PC-9 (cell line): ENCODE measurements at regions not wholly inside any gene's neighbourhood (a gene's known extent, or its start where the extent isn't known, plus 50 kb on each side); places are given as distances from the start of the nearest gene placed in this dataset.
A peak's percentile ranks its signal among the peaks of the same experiment; 100 is the strongest.

ENCODE experiments used
- BruUV-seq: library from RNA; stranded (reverse); fragments of 400-500 nt; replicated peaks from 2 replicates; lab custom pipeline; 2021; lab: Mats Ljungman, UMichigan
- CTCF ChIA-PET: fragments of 300-600 bp; sonication (Branson Sonifier 250); formaldehyde crosslinking; loops from one replicate; lab custom pipeline; 2022; ENCODE audit warnings: antibody characterized with exemption; lab: Charles Lee
- POLR2A ChIA-PET: fragments of 300-600 bp; sonication (Branson Sonifier 250); formaldehyde crosslinking; loops from one replicate; lab custom pipeline; 2022; ENCODE audit warnings: antibody characterized with exemption; ENCODE audit not compliant: unreplicated experiment; lab: Charles Lee
- DNase-seq, 2 experiments: peaks; one replicate each; pipeline versions ENCODE4 v3.0.0 to v3.0.0-alpha.2; 2015 to 2022; ENCODE audit warnings: mixed read lengths in 1 of 2
- H2AFZ ChIP-seq: fragments of 200-600 bp; sonication (generic); 2 replicates; pipeline ENCODE4 v1.8.1; 2017; ENCODE audit warnings: antibody characterized with exemption
- H3F3A ChIP-seq: fragments of 200-600 bp; sonication (generic); 2 replicates; pipeline ENCODE4 v1.8.1; 2017; ENCODE audit warnings: antibody characterized with exemption, mild to moderate bottlenecking, low read depth; ENCODE audit not compliant: insufficient read depth
- H3K27ac ChIP-seq: fragments of 200-600 bp; sonication (generic); 2 replicates; pipeline ENCODE4 v1.6.1; 2016; ENCODE audit warnings: mixed run types
- H3K27me3 ChIP-seq: fragments of 200-600 bp; sonication (generic); 2 replicates; pipeline ENCODE4 v1.6.1; 2016; ENCODE audit warnings: low read depth, mixed run types; ENCODE audit not compliant: insufficient read depth
- H3K36me3 ChIP-seq: fragments of 200-600 bp; sonication (generic); 2 replicates; pipeline ENCODE4 v1.6.1; 2016; ENCODE audit warnings: low read depth, mixed run types
- H3K4me1 ChIP-seq: fragments of 200-600 bp; sonication (generic); replicated peaks from 2 replicates; pipeline ENCODE4 v1.6.1; 2016; ENCODE audit warnings: mixed run types; ENCODE audit not compliant: insufficient read depth
- H3K4me2 ChIP-seq: fragments of 200-600 bp; sonication (generic); 2 replicates; pipeline ENCODE4 v1.6.1; 2017; ENCODE audit warnings: mixed run types
- H3K4me3 ChIP-seq: fragments of 200-600 bp; sonication (generic); 2 replicates; pipeline ENCODE4 v1.6.1; 2016; ENCODE audit warnings: mixed run types
- H3K79me2 ChIP-seq: fragments of 200-600 bp; sonication (generic); 2 replicates; pipeline ENCODE4 v1.6.1; 2017; ENCODE audit warnings: low read depth, mixed run types
- H3K9me2 ChIP-seq: fragments of 200-600 bp; sonication (generic); 2 replicates; pipeline ENCODE4 v1.8.1; 2017; ENCODE audit warnings: mild to moderate bottlenecking; ENCODE audit not compliant: insufficient read depth
- H3K9me3 ChIP-seq: fragments of 200-600 bp; sonication (generic); 2 replicates; pipeline ENCODE4 v1.8.1; 2016; ENCODE audit warnings: low read depth; ENCODE audit not compliant: insufficient read depth
- H4K20me1 ChIP-seq: fragments of 200-600 bp; sonication (generic); 2 replicates; pipeline ENCODE4 v1.8.1; 2017; ENCODE audit not compliant: insufficient read depth
- CTCF ChIP-seq: fragments of 200-600 bp; sonication (generic); conservative IDR thresholded peaks from 2 replicates; pipeline ENCODE4 v1.6.1; 2017; ENCODE audit warnings: mixed run types, antibody characterized with exemption, mild to moderate bottlenecking, moderate library complexity
- EZH2 ChIP-seq: fragments of 200-600 bp; sonication (generic); IDR thresholded peaks from 2 replicates; pipeline ENCODE4 v1.8.0; 2017; ENCODE audit warnings: antibody characterized with exemption, low read depth
- intact Hi-C: fragments of 100-400 bp; cut with micrococcal nuclease; formaldehyde crosslinking; loops from one replicate; pipeline ENCODE4 v1.10.0; 2022; ENCODE audit not compliant: unreplicated experiment

DNA sequence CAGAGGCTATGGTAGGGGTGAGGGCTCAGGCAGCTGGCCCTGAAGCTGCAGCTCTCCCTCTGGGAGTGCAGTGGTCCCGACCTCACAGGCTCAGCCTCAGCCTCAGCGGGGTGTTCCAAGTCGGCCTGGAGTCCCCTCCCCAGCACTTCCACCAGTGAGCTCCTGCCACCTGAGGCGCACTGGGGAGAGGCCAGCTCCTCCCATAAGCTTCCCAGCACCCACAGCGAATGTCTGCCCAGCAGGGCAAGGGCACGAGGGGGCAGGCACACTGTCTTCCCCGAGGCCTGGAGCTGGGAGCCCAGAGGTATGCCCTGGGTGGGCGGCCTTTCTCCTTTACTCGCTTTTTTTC, 53.2 kb upstream of the SLCO4A1 start:
- no peak overlapping the region for H3K27ac ChIP-seq
- H3K27me3 ChIP-seq: peaks cover 40% of the 10 kb centered on the region
- POLR2A ChIA-PET: no interaction called here
- no peaks in the 10 kb centered on the region for H3K79me2 ChIP-seq
- no peak overlapping the region for H2AFZ ChIP-seq
- BruUV-seq: no TSS peak
- TF ChIP-seq EZH2 (no peak), CTCF (no peak)
- intact Hi-C loops: no loop called here
- no peak overlapping the region for H3K4me2 ChIP-seq
- no peaks in the 10 kb centered on the region for H3K9me3 ChIP-seq
- CTCF ChIA-PET: no interaction called here
- H3K4me1 ChIP-seq: peaks cover 9% of the 10 kb centered on the region
- peaks cover 4% of the 10 kb centered on the region; the same call in 1 of the 2 replicates for H3F3A ChIP-seq
- no peak overlapping the region for H3K4me3 ChIP-seq
- no peaks in the 10 kb centered on the region for H3K36me3 ChIP-seq
- no peaks in the 10 kb centered on the region for H3K9me2 ChIP-seq
- H4K20me1 ChIP-seq: no peaks in the 10 kb centered on the region
- no peak for DNase-seq

DNA sequence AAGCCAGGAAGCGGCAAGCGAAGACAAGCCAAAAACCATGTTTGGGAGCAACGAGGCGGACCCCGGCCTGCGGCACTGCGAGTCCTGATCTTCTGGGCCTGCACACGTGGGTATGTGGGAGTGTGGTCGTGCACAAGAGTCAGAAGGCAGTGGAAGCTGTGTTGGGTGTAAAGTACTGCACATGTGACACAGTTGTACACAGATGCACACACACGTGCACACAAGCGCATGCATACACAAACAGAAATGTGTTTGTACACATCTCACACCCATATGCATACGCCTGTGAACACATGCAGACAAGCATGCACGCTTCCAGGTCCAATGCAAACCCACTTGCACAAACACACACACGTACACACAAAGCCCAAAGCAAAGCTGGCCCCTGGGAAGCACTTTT, 52.6 kb upstream of the SLCO4A1 start:
- no peaks in the 10 kb centered on the region for H3K9me3 ChIP-seq
- peaks cover 9% of the 10 kb centered on the region for H3K4me1 ChIP-seq
- no TSS peak for BruUV-seq
- H3F3A ChIP-seq: peaks cover 4% of the 10 kb centered on the region; the same call in 1 of the 2 replicates
- H3K27me3 ChIP-seq: peaks cover 40% of the 10 kb centered on the region
- H4K20me1 ChIP-seq: no peaks in the 10 kb centered on the region
- TF ChIP-seq CTCF (no peak), EZH2 (no peak)
- no peak overlapping the region for H3K27ac ChIP-seq
- no peak for DNase-seq
- H3K4me2 ChIP-seq: no peak overlapping the region
- no peak overlapping the region for H3K4me3 ChIP-seq
- POLR2A ChIA-PET: no interaction called here
- H2AFZ ChIP-seq: no peak overlapping the region
- CTCF ChIA-PET: no interaction called here
- no peaks in the 10 kb centered on the region for H3K9me2 ChIP-seq
- H3K36me3 ChIP-seq: no peaks in the 10 kb centered on the region
- intact Hi-C loops: loop anchor here (1.0 kb wide), 1 partner anchor 13 kb away; no protein-coding TSS in a partner anchor
- H3K79me2 ChIP-seq: no peaks in the 10 kb centered on the region

DNA sequence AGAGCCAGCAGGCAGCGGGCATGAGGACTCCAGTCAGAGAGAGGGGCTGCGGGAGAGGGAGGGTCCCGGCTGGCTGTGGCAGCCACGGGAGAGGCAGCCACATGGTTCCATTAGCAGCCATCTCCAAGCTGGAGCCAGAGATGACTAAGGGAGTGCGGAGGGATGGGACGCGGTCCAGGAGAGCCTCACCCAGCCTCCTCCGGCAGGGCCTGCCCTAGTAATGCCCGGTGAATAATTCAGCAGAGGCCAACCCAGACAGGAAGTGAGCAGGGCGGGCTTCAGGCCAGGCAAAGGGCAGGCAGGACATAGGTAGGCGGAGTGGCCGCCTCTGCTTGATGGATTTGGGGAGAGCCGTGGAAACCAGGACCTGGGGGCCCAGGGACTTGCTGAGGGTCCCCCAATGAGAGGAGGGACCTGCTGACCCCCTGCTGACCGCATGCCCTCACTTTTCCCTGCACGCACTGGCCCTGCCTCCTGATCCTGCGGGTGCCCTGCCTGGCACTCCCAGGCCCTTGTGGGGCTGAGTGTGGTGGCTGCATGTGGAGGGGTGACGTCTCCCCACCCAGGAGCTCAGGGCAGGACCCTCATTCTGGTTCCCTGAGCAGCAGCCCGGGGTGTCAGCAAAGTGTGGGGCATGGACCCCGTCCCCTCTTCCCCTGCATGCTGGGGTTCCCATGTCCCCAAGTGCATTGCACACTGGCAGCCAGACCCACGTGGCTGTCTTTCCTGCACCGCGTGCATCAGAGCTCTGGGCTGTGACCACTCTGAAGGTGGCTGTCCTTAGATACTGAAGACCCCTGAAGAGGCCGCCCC, 51.8 kb upstream of the SLCO4A1 start:
- BruUV-seq: no TSS peak
- TF ChIP-seq EZH2 (no peak), CTCF (no peak)
- ChIA-PET POLR2A (no interaction called here), CTCF (no interaction called here)
- peaks cover 4% of the 10 kb centered on the region; the same call in 1 of the 2 replicates for H3F3A ChIP-seq
- no peaks in the 10 kb centered on the region for H4K20me1 ChIP-seq
- DNase-seq: peak; percentile 56 to 84
- H3K4me1 ChIP-seq: peaks cover 9% of the 10 kb centered on the region
- no peak overlapping the region for H3K4me3 ChIP-seq
- H3K4me2 ChIP-seq: no peak overlapping the region; the same call in 1 of the 2 replicates
- H3K79me2 ChIP-seq: no peaks in the 10 kb centered on the region
- H3K27me3 ChIP-seq: peaks cover 42% of the 10 kb centered on the region
- no peaks in the 10 kb centered on the region for H3K36me3 ChIP-seq
- no peak overlapping the region for H2AFZ ChIP-seq
- H3K9me3 ChIP-seq: no peaks in the 10 kb centered on the region
- intact Hi-C loops: loop anchor here (1.0 kb wide), 1 partner anchor 12 kb away; no protein-coding TSS in a partner anchor
- no peaks in the 10 kb centered on the region for H3K9me2 ChIP-seq
- H3K27ac ChIP-seq: no peak overlapping the region
